GM19023 (cell line): ENCODE measurements at regions not wholly inside any gene's neighbourhood (a gene's known extent, or its start where the extent isn't known, plus 50 kb on each side); places are given as distances from the start of the nearest gene placed in this dataset.
"Not testable (repeated sequence)": the region's sequence is repeated elsewhere in the genome, so short reads cannot be mapped to it uniquely, and the experiment has no call there.

ENCODE experiments used
- ATAC-seq: cut with Tn5 transposase; IDR thresholded peaks from one replicate; pipeline ENCODE4 v1.9.1; 2021; ENCODE audit warnings: mild to moderate bottlenecking, moderate library complexity; ENCODE audit not compliant: unreplicated experiment

GRCh38 chr5:33138145-33138544 is 302.6 kb upstream of the TARS1 start:
- ATAC-seq, result not testable (repeated sequence)

- no peak for ATAC-seq
Measured at GRCh38 chr5:33143405-33144123, 297.2 kb upstream of the TARS1 start.

GRCh38 chr5:33146881-33147280 is 293.9 kb upstream of the TARS1 start:
- ATAC-seq, result no peak

- no peak for ATAC-seq
Measured at GRCh38 chr5:33148076-33148513, 292.7 kb upstream of the TARS1 start.

- ATAC-seq, result no peak
Measured at GRCh38 chr5:33153372-33153771, 287.4 kb upstream of the TARS1 start.

GRCh38 chr5:33153831-33154230 is 286.9 kb upstream of the TARS1 start:
- no peak for ATAC-seq

- ATAC-seq, result no peak
Measured at GRCh38 chr5:33160871-33161270, 279.9 kb upstream of the TARS1 start.

GRCh38 chr5:33161421-33161820 is 279.3 kb upstream of the TARS1 start:
- no peak for ATAC-seq

GRCh38 chr5:33162057-33162456 is 278.7 kb upstream of the TARS1 start:
- no peak for ATAC-seq

GRCh38 chr5:33166522-33166921 is 274.2 kb upstream of the TARS1 start:
- ATAC-seq, result no peak

- no peak for ATAC-seq
Measured at GRCh38 chr5:33166948-33167347, 273.8 kb upstream of the TARS1 start.

- ATAC-seq, result no peak
Measured at GRCh38 chr5:33167541-33167940, 273.2 kb upstream of the TARS1 start.

- ATAC-seq, result no peak
Measured at GRCh38 chr5:33170411-33170810, 270.4 kb upstream of the TARS1 start.

- no peak for ATAC-seq
Measured at GRCh38 chr5:33174383-33174782, 266.4 kb upstream of the TARS1 start.

GRCh38 chr5:33179301-33179700 is 261.5 kb upstream of the TARS1 start:
- ATAC-seq, result no peak

GRCh38 chr5:33180900-33181299 is 259.9 kb upstream of the TARS1 start:
- ATAC-seq, result no peak

GRCh38 chr5:33182986-33183385 is 257.8 kb upstream of the TARS1 start:
- no peak for ATAC-seq

- ATAC-seq, result no peak
Measured at GRCh38 chr5:33184367-33184766, 256.4 kb upstream of the TARS1 start.

GRCh38 chr5:33188089-33188488 is 252.7 kb upstream of the TARS1 start:
- ATAC-seq, result no peak

- no peak for ATAC-seq
Measured at GRCh38 chr5:33194914-33195313, 245.9 kb upstream of the TARS1 start.

- ATAC-seq, result no peak
Measured at GRCh38 chr5:33195431-33196165, 245.2 kb upstream of the TARS1 start.

GRCh38 chr5:33198836-33199235 is 241.9 kb upstream of the TARS1 start:
- no peak for ATAC-seq
